ENCODE measurements at regions not wholly inside any gene's neighbourhood (a gene's known extent, or its start where the extent isn't known, plus 50 kb on each side); places are given as distances from the start of the nearest gene placed in this dataset.

GRCh38 chr6:48817333-48818051 is 645.6 kb downstream of the MMUT start:
- no peak for FAIRE-seq
- SMC1A ChIA-PET (ENCODE audit: uncharacterized antibody, unreplicated experiment): no interaction called here
- in situ Hi-C loops (cut with MboI): no loop called here
- Histone ChIP-seq H3K9me3 (replicated peaks; ENCODE audit: control insufficient read depth, insufficient read depth, low read length) (no peaks in the 10 kb centered on the region), H3K27ac (ENCODE audit: control insufficient read depth, insufficient read depth) (no peak overlapping the region), H3K36me3 (ENCODE audit: control insufficient read depth in 2 of 2, insufficient read depth in 2 of 2, low read length in 1 of 2) (no peaks in the 10 kb centered on the region), H3K4me1 (ENCODE audit: control insufficient read depth, insufficient read depth, low read length) (no peaks in the 10 kb centered on the region), H3K4me3 (no peak overlapping the region), H3K27me3 (replicated peaks in 1 of 2; ENCODE audit: control insufficient read depth in 2 of 2, insufficient read depth in 2 of 2, low read length in 1 of 2) (no peaks in the 10 kb centered on the region), H3K9ac (ENCODE audit: control insufficient read depth, insufficient read depth, low read length) (no peak overlapping the region), H2AFZ (ENCODE audit: control insufficient read depth, low read depth, low read length) (no peak overlapping the region), H3K4me2 (ENCODE audit: control insufficient read depth, insufficient read depth) (no peak overlapping the region), H3K79me2 (ENCODE audit: control insufficient read depth, insufficient read depth, low read length) (no peaks in the 10 kb centered on the region), H4K20me1 (ENCODE audit: control insufficient read depth, insufficient read depth) (no peaks in the 10 kb centered on the region)
- no TSS peak for BruUV-seq (replicated peaks)
- POLR2A ChIA-PET: no interaction called here
- DNase-seq (ENCODE audit: low read depth, low spot score): no peak
- CTCF ChIA-PET: interaction anchor here (0.6 kb wide), 1 partner anchor 1536 kb away, joined by 3 read pairs; no protein-coding TSS in a partner anchor
- intact Hi-C loops (cut with micrococcal nuclease; ENCODE audit: unreplicated experiment): no loop called here
- WGBS (ENCODE audit: insufficient coverage, insufficient replicate concordance, low lambda C conversion rate, missing lambda C conversion rate): 13% methylated on average over 4 of the region's 4 CpGs
- RAD21 ChIA-PET (ENCODE audit: unreplicated experiment): no interaction called here
- no peak for ATAC-seq
- no peak for TF ChIP-seq MEF2B (IDR thresholded peaks at IDR 0.05; ENCODE audit: partially characterized antibody, poor library complexity, severe bottlenecking)
- TF ChIP-seq CREB1 (IDR thresholded peaks at IDR 0.05; ENCODE audit: low read depth): no peak
- no peak for TF ChIP-seq CHD4 (IDR thresholded peaks at IDR 0.05)
- no peak for TF ChIP-seq NRF1 (conservative IDR thresholded peaks at IDR 0.05; ENCODE audit: low read depth, low read length)
- no peak for TF ChIP-seq HCFC1 (IDR thresholded peaks at IDR 0.05; ENCODE audit: low read length)
- TF ChIP-seq REST (IDR thresholded peaks at IDR 0.05; ENCODE audit: low read depth, low read length): no peak
- no peak for TF ChIP-seq BMI1 (IDR thresholded peaks at IDR 0.05; ENCODE audit: borderline replicate concordance)
- no peak for TF ChIP-seq ZZZ3 (IDR thresholded peaks at IDR 0.05; ENCODE audit: control insufficient read depth, insufficient read length, low read depth)

Measured in GM12878 (cell line).